ENCODE measurements at regions not wholly inside any gene's neighbourhood (a gene's known extent, or its start where the extent isn't known, plus 50 kb on each side); places are given as distances from the start of the nearest gene placed in this dataset.

DNA sequence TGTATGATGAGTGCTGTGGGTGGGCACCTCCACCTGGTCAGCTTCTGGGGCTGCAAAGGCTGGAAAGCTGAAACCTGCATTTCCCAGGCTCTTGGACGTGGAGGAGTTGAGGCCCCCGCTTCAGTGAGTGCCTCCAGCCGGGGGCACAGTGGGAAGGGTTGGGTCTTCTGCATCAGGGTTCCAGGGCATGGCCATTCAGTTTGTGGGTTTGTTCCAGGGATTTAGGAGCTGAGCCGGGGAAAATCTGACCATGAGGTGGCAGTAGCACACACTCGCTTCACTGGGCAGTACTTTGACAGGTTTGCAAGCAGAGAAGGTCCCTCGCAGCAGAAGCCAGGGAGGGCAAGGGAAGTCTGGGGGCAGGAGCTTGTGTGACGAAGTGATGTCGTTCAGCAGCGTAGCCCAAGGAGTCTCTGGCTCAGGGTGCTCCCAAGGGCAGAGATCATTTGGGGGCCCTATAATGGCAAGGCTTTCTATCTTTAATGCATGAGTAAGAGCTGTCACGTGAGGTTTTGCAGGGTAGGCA lies 69.5 kb upstream of the SULF2 start (continued):
- TF ChIP-seq, protein P1, sequence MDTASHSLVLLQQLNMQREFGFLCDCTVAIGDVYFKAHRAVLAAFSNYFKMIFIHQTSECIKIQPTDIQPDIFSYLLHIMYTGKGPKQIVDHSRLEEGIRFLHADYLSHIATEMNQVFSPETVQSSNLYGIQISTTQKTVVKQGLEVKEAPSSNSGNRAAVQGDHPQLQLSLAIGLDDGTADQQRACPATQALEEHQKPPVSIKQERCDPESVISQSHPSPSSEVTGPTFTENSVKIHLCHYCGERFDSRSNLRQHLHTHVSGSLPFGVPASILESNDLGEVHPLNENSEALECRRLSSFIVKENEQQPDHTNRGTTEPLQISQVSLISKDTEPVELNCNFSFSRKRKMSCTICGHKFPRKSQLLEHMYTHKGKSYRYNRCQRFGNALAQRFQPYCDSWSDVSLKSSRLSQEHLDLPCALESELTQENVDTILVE (CRISPR knock-in tag; IDR thresholded peaks at IDR 0.05): 0 out of 2 replicates have a peak, but pooled peaks have one; percentile 32
- TF ChIP-seq SMAD1 (CRISPR knock-in tag; IDR thresholded peaks at IDR 0.05; ENCODE audit: borderline replicate concordance, low read depth): no peak
- no peak for TF ChIP-seq ZNF605 (CRISPR knock-in tag; IDR thresholded peaks at IDR 0.05)
- no peak for TF ChIP-seq ZNF776 (CRISPR knock-in tag; IDR thresholded peaks at IDR 0.05)
- TF ChIP-seq, protein P2, sequence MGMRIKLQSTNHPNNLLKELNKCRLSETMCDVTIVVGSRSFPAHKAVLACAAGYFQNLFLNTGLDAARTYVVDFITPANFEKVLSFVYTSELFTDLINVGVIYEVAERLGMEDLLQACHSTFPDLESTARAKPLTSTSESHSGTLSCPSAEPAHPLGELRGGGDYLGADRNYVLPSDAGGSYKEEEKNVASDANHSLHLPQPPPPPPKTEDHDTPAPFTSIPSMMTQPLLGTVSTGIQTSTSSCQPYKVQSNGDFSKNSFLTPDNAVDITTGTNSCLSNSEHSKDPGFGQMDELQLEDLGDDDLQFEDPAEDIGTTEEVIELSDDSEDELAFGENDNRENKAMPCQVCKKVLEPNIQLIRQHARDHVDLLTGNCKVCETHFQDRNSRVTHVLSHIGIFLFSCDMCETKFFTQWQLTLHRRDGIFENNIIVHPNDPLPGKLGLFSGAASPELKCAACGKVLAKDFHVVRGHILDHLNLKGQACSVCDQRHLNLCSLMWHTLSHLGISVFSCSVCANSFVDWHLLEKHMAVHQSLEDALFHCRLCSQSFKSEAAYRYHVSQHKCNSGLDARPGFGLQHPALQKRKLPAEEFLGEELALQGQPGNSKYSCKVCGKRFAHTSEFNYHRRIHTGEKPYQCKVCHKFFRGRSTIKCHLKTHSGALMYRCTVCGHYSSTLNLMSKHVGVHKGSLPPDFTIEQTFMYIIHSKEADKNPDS (CRISPR knock-in tag; IDR thresholded peaks at IDR 0.05): no peak
- peak; percentile 23; the same call in 1 of the 2 replicates for TF ChIP-seq ZBTB7B (CRISPR knock-in tag; IDR thresholded peaks at IDR 0.05)
- peak; percentile 33; the same call in 1 of the 2 replicates for TF ChIP-seq ZNF792 (CRISPR knock-in tag; IDR thresholded peaks at IDR 0.05)
- TF ChIP-seq MIXL1 (CRISPR knock-in tag; IDR thresholded peaks at IDR 0.05): 0 out of 2 replicates have a peak, but pooled peaks have one; percentile 60
- no peak for TF ChIP-seq TMF1 (CRISPR knock-in tag; IDR thresholded peaks at IDR 0.05; ENCODE audit: low read depth)
- TF ChIP-seq GATAD1 (CRISPR knock-in tag; IDR thresholded peaks at IDR 0.05): 0 out of 2 replicates have a peak, but pooled peaks have one; percentile 25
- TF ChIP-seq ZIK1 (CRISPR knock-in tag; IDR thresholded peaks at IDR 0.05; ENCODE audit: borderline replicate concordance, low read depth): 0 out of 2 replicates have a peak, but pooled peaks have one; percentile 45
- TF ChIP-seq MIER3 (CRISPR knock-in tag; IDR thresholded peaks at IDR 0.05; ENCODE audit: borderline replicate concordance): no peak
- TF ChIP-seq ZBTB38 (CRISPR knock-in tag; IDR thresholded peaks at IDR 0.05): no peak
- peak; percentile 52 for TF ChIP-seq TEAD3 (CRISPR knock-in tag; optimal IDR thresholded peaks at IDR 0.05; ENCODE audit: borderline replicate concordance)
- TF ChIP-seq ZNF501 (CRISPR knock-in tag; IDR thresholded peaks at IDR 0.05): peak; percentile 48; the same call in 1 of the 2 replicates
- TF ChIP-seq, protein P3, sequence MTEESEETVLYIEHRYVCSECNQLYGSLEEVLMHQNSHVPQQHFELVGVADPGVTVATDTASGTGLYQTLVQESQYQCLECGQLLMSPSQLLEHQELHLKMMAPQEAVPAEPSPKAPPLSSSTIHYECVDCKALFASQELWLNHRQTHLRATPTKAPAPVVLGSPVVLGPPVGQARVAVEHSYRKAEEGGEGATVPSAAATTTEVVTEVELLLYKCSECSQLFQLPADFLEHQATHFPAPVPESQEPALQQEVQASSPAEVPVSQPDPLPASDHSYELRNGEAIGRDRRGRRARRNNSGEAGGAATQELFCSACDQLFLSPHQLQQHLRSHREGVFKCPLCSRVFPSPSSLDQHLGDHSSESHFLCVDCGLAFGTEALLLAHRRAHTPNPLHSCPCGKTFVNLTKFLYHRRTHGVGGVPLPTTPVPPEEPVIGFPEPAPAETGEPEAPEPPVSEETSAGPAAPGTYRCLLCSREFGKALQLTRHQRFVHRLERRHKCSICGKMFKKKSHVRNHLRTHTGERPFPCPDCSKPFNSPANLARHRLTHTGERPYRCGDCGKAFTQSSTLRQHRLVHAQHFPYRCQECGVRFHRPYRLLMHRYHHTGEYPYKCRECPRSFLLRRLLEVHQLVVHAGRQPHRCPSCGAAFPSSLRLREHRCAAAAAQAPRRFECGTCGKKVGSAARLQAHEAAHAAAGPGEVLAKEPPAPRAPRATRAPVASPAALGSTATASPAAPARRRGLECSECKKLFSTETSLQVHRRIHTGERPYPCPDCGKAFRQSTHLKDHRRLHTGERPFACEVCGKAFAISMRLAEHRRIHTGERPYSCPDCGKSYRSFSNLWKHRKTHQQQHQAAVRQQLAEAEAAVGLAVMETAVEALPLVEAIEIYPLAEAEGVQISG (CRISPR knock-in tag; IDR thresholded peaks at IDR 0.05): 0 out of 2 replicates have a peak, but pooled peaks have one; percentile 21
- TF ChIP-seq HCFC1 (IDR thresholded peaks at IDR 0.05; ENCODE audit: low read depth, low read length): no peak
- TF ChIP-seq ZNF710 (CRISPR knock-in tag; IDR thresholded peaks at IDR 0.05; ENCODE audit: borderline replicate concordance): peak; percentile 51; the same call in 1 of the 2 replicates
- no peak for TF ChIP-seq SRSF1 (optimal IDR thresholded peaks at IDR 0.05; ENCODE audit: low read depth, low read length)
- no peak for TF ChIP-seq NR2F2 (IDR thresholded peaks at IDR 0.05; ENCODE audit: borderline replicate concordance, low read depth)
- no peak for TF ChIP-seq DR1 (CRISPR knock-in tag; IDR thresholded peaks at IDR 0.05)
- TF ChIP-seq TEAD2 (CRISPR knock-in tag; IDR thresholded peaks at IDR 0.05): no peak
- TF ChIP-seq TCF12 (IDR thresholded peaks at IDR 0.05): no peak
- 0 out of 2 replicates have a peak, but pooled peaks have one; percentile 13 for TF ChIP-seq TCF12 (CRISPR knock-in tag; IDR thresholded peaks at IDR 0.05)
